ENCODE measurements at regions not wholly inside any gene's neighbourhood (a gene's known extent, or its start where the extent isn't known, plus 50 kb on each side); places are given as distances from the start of the nearest gene placed in this dataset.

DNA sequence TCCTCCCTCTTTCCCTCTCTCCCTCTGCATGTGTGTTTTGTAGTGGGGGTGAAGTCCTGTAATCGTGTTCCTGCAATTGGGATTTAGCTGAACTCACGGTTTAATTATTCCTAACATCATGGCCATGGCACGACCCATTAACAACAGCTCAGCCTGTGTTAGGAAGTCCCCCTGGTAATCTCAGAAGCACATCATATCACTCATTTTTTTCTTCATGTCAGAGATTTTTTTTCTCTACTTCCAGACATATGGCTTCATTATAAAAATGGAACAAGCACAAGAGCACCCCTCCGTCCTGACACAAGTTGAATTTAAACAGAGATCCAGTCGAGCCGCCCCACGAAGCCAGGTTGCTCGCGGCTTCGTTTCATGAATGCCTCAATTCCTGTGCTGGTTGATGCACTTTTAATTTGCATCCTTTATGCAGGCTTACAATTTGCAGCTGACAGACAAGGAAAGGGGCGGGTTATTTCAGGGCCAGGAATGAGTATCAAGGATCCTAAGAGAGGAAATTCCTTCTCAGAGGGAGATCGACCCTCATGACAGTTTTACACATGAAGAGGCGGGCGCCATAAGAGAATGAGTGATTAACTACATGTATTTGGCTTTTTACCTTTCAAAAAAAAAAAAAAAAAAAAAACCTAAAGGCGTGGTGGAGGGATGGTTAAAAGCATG, 192.9 kb downstream of the MAF start:
- Histone ChIP-seq H3K27me3 (no peaks in the 10 kb centered on the region), H4K20me1 (ENCODE audit: insufficient read depth, poor library complexity, severe bottlenecking) (no peaks in the 10 kb centered on the region), H3K9me3 (ENCODE audit: low read depth) (no peaks in the 10 kb centered on the region), H3K4me3 (no peak overlapping the region), H3K4me2 (no peak overlapping the region), H3K27ac (no peak overlapping the region), H3K36me3 (replicated peaks; ENCODE audit: insufficient read depth, low read depth) (no peaks in the 10 kb centered on the region), H3K9me2 (replicated peaks; ENCODE audit: insufficient read depth) (no peaks in the 10 kb centered on the region), H3K79me2 (no peaks in the 10 kb centered on the region), H2AFZ (no peak overlapping the region), H3K4me1 (ENCODE audit: insufficient read depth) (no peaks in the 10 kb centered on the region)
- TF ChIP-seq EZH2phosphoT487 (IDR thresholded peaks at IDR 0.05; ENCODE audit: low read depth, severe bottlenecking, unreplicated experiment) (no peak), EZH2 (IDR thresholded peaks at IDR 0.05; ENCODE audit: borderline replicate concordance) (no peak)
- TF ChIP-seq, protein P1, sequence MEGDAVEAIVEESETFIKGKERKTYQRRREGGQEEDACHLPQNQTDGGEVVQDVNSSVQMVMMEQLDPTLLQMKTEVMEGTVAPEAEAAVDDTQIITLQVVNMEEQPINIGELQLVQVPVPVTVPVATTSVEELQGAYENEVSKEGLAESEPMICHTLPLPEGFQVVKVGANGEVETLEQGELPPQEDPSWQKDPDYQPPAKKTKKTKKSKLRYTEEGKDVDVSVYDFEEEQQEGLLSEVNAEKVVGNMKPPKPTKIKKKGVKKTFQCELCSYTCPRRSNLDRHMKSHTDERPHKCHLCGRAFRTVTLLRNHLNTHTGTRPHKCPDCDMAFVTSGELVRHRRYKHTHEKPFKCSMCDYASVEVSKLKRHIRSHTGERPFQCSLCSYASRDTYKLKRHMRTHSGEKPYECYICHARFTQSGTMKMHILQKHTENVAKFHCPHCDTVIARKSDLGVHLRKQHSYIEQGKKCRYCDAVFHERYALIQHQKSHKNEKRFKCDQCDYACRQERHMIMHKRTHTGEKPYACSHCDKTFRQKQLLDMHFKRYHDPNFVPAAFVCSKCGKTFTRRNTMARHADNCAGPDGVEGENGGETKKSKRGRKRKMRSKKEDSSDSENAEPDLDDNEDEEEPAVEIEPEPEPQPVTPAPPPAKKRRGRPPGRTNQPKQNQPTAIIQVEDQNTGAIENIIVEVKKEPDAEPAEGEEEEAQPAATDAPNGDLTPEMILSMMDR (IDR thresholded peaks at IDR 0.05; ENCODE audit: poor library complexity) = no peak
- no peak for DNase-seq (ENCODE audit: low spot score)
- whole genome bisulfite sequencing (ENCODE audit: low lambda C conversion rate, missing lambda C conversion rate) = 74% methylated on average over 15 of the region's 15 CpGs

DNA sequence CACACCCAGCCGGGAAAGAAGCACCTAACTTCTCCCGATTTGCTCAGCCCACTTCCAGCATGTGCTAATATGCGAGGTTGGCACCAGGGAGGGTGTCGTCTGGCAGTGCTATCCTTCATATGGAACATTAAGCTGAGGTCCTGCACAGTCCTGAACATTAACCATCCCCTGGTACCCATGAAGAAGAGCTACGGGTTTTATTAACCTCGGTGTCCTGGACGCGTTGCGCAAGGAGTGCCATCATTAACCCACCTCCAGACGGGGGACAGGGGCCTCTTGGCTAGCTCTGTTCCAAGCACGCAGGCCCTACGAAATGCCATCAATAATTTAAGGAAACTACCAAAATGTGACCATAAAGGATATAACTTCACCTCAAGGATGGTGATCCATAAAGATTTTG, 193.5 kb downstream of the MAF start:
- WGBS (ENCODE audit: low lambda C conversion rate, missing lambda C conversion rate) = 95% methylated on average over 12 of the region's 12 CpGs
- Histone ChIP-seq H3K27me3 (no peaks in the 10 kb centered on the region), H2AFZ (no peak overlapping the region), H3K27ac (no peak overlapping the region), H3K79me2 (no peaks in the 10 kb centered on the region), H4K20me1 (ENCODE audit: insufficient read depth, poor library complexity, severe bottlenecking) (no peaks in the 10 kb centered on the region), H3K4me2 (no peak overlapping the region), H3K4me3 (no peak overlapping the region), H3K36me3 (replicated peaks; ENCODE audit: insufficient read depth, low read depth) (no peaks in the 10 kb centered on the region), H3K9me2 (replicated peaks; ENCODE audit: insufficient read depth) (no peaks in the 10 kb centered on the region), H3K9me3 (ENCODE audit: low read depth) (no peaks in the 10 kb centered on the region), H3K4me1 (ENCODE audit: insufficient read depth) (no peaks in the 10 kb centered on the region)
- TF ChIP-seq, protein P1 (IDR thresholded peaks at IDR 0.05; ENCODE audit: poor library complexity) = no peak
- no peak for TF ChIP-seq EZH2 (IDR thresholded peaks at IDR 0.05; ENCODE audit: borderline replicate concordance)
- no peak for TF ChIP-seq EZH2phosphoT487 (IDR thresholded peaks at IDR 0.05; ENCODE audit: low read depth, severe bottlenecking, unreplicated experiment)
- no peak for DNase-seq (ENCODE audit: low spot score)

DNA sequence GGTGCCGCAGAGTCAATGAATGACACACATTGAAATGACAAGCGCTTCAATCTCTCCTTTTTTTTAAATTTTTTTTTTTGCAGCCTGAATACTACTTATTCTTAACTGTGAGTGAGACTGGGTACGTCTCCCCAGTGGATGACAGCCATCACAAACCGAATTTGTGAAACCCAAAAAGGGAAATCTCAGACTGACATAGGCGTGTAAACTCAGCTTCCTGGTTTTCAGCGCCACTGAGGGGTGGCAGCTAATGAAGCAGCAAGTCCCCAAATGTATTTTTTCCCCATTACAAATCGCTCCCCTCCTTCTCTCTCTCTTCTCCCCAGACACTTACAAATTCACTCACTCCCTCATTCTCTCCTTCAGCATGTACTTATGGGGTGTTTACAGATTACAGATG, 196.0 kb downstream of the MAF start:
- no peaks in the 10 kb centered on the region for H3K27me3 ChIP-seq
- no peaks in the 10 kb centered on the region for H3K9me3 ChIP-seq (ENCODE audit: low read depth)
- 74% methylated on average over 7 of the region's 7 CpGs for WGBS (ENCODE audit: low lambda C conversion rate, missing lambda C conversion rate)

More for the DNA sequence above, 196.0 kb downstream of the MAF start:
- no peak for DNase-seq (ENCODE audit: low spot score)
- H3K36me3 ChIP-seq (replicated peaks; ENCODE audit: insufficient read depth, low read depth) = no peaks in the 10 kb centered on the region
- H4K20me1 ChIP-seq (ENCODE audit: insufficient read depth, poor library complexity, severe bottlenecking) = no peaks in the 10 kb centered on the region
- H3K9me2 ChIP-seq (replicated peaks; ENCODE audit: insufficient read depth) = no peaks in the 10 kb centered on the region
- no peaks in the 10 kb centered on the region for H3K79me2 ChIP-seq
- no peak overlapping the region for H3K4me2 ChIP-seq
- no peak overlapping the region for H2AFZ ChIP-seq
- H3K4me1 ChIP-seq (ENCODE audit: insufficient read depth) = no peaks in the 10 kb centered on the region
- H3K27ac ChIP-seq = no peak overlapping the region
- no peak overlapping the region for H3K4me3 ChIP-seq
- TF ChIP-seq, protein P1 (IDR thresholded peaks at IDR 0.05; ENCODE audit: poor library complexity) = no peak
- no peak for TF ChIP-seq EZH2phosphoT487 (IDR thresholded peaks at IDR 0.05; ENCODE audit: low read depth, severe bottlenecking, unreplicated experiment)
- no peak for TF ChIP-seq EZH2 (IDR thresholded peaks at IDR 0.05; ENCODE audit: borderline replicate concordance)
